ENCODE measurements at regions not wholly inside any gene's neighbourhood (a gene's known extent, or its start where the extent isn't known, plus 50 kb on each side); places are given as distances from the start of the nearest gene placed in this dataset.

GRCh38 chr2:237262838-237263771 is 150.9 kb downstream of the COL6A3 start:
- TF ChIP-seq CTCF (IDR thresholded peaks at IDR 0.05; ENCODE audit: low read depth, low read length, missing control alignments), result no peak
- DNase-seq (ENCODE audit: low read depth), result no peak
- H3K4me3 ChIP-seq (ENCODE audit: low read depth, low read length), result no peak overlapping the region

GRCh38 chr2:237264480-237265219 is 149.3 kb downstream of the COL6A3 start:
- H3K4me3 ChIP-seq (ENCODE audit: low read depth, low read length), result no peak overlapping the region
- TF ChIP-seq CTCF (IDR thresholded peaks at IDR 0.05; ENCODE audit: low read depth, low read length, missing control alignments), result no peak
- no peak for DNase-seq (ENCODE audit: low read depth)

GRCh38 chr2:237268004-237268708 is 145.8 kb downstream of the COL6A3 start:
- H3K4me3 ChIP-seq (ENCODE audit: low read depth, low read length), result no peak overlapping the region
- no peak for DNase-seq (ENCODE audit: low read depth)
- no peak for TF ChIP-seq CTCF (IDR thresholded peaks at IDR 0.05; ENCODE audit: low read depth, low read length, missing control alignments)

GRCh38 chr2:237269138-237269875 is 144.7 kb downstream of the COL6A3 start:
- no peak for DNase-seq (ENCODE audit: low read depth)
- TF ChIP-seq CTCF (IDR thresholded peaks at IDR 0.05; ENCODE audit: low read depth, low read length, missing control alignments), result no peak
- no peak overlapping the region for H3K4me3 ChIP-seq (ENCODE audit: low read depth, low read length)

- TF ChIP-seq CTCF (IDR thresholded peaks at IDR 0.05; ENCODE audit: low read depth, low read length, missing control alignments), result no peak
- no peak overlapping the region for H3K4me3 ChIP-seq (ENCODE audit: low read depth, low read length)
- no peak for DNase-seq (ENCODE audit: low read depth)
These were observed 143.4 kb downstream of the COL6A3 start for GRCh38 chr2:237270520-237270919.
